ENCODE measurements at regions not wholly inside any gene's neighbourhood (a gene's known extent, or its start where the extent isn't known, plus 50 kb on each side); places are given as distances from the start of the nearest gene placed in this dataset.
"Not testable (repeated sequence)": the region's sequence is repeated elsewhere in the genome, so short reads cannot be mapped to it uniquely, and the experiment has no call there.

DNA sequence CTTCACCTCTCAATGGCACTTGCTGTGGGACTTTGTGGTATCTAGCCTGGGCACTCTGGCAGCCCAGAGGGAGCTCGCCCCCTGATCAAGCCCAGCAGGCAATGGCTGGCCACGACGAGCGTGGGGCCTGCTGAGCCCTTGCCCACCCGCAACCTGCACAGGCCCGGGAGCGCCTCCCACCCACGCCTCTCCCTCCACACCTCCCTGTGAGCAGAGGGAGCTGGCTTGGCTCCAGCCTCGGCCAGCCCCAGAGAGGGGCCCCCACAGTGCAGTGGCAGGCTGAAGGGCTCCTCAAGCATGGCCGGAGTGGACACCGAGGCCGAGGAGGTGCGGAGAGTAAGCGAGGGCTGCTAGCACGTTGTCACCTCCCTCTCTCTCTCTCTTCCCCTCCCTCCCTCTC is 595.8 kb downstream of the TRIML1 start:
- DNase-seq (ENCODE audit: low read depth): no peak

DNA sequence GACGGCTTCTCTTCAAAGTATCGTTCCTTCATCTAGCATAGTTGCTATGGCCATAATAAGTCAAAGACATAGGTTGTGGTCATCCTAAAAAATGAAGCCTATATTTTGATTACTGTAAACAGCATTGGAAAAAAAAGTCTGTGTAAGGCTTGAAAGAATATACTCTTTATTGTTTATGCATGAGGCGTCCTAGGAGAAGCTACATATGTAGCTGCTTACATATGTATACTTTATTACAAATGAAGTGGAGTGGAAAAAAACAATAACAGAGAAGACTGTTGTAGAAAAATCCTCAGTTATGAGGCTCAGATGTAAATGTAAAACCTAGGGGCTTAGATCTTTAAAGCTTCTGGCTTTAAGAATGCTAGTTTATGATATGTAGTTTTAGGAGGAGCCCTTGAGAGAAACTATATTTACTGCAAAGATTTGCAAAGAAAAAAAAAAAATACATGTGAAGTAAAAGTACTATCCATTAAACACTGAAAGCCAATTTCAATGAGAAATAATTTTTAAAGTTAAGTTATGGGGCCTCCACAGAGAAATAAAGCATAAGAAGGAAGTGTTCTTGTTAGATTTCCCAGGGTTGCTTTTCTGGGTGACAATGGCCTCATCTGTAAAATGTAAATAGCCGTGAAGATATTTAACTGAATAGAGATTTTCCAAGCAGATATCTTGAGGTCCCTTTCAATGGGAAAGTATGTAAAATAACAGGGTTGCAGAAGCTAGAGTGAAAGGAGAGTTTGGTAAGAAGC is 598.2 kb downstream of the TRIML1 start:
- DNase-seq (ENCODE audit: low read depth): no peak

DNA sequence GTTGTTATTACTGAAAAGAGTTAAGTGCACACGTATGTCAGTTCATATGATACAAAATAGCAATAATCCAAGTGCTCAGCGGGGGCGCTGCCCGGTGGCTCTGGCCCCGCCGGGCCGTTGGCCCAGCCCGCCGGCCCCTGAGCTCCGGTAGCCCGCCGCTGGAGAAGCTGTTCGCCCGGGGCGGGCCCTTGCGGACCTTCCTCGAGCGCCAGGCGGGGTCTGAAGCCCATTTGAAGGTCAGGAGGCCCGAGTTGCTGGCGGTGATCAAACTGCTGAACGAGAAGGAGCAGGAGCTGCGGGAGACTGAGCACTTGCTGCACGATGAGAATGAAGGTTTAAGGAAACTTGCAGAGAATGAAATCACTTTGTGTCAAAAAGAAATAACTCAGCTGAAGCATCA is 599.0 kb downstream of the TRIML1 start:
- not testable (repeated sequence) for DNase-seq (ENCODE audit: low read depth)

DNA sequence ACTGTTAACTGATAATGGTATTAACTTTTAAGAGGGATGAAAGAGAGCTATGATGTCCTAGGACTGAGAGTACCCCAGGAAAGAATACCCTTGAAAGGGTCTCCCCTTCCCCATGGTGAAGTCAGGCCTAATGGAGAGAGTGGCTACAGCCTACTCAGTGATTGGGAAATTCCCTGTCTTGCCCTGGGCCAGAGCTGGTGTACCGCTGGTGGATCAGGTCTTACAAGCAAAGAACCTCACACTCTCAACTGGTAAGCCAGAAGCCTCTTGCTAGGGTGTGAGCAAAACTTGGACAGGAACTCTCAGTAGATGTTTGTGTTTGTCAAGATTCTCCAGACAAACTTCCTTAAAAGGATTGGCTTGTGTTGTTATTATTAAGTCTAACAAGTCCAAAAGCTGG is 600.9 kb downstream of the TRIML1 start:
- DNase-seq (ENCODE audit: low read depth): not testable (repeated sequence)

DNA sequence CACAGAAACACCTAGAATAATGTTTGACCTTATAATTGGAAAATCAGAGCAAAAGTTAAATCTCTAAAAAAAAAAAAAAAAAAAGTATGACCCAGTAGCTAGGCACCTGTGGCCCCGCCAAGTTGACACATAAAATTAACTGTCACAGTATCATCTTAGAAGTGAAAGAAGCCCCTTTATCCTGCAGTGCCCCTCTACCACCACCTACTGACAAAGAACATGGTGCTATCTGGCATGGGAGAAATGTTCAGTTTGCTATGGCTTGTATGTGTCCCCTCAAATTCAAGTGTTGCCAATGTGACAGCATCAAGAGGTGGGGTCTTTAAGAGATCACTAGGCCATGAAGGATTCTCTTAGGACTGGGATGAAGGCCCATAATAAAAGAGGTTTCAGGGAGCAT is 601.5 kb downstream of the TRIML1 start:
- DNase-seq (ENCODE audit: low read depth): not testable (repeated sequence)

DNA sequence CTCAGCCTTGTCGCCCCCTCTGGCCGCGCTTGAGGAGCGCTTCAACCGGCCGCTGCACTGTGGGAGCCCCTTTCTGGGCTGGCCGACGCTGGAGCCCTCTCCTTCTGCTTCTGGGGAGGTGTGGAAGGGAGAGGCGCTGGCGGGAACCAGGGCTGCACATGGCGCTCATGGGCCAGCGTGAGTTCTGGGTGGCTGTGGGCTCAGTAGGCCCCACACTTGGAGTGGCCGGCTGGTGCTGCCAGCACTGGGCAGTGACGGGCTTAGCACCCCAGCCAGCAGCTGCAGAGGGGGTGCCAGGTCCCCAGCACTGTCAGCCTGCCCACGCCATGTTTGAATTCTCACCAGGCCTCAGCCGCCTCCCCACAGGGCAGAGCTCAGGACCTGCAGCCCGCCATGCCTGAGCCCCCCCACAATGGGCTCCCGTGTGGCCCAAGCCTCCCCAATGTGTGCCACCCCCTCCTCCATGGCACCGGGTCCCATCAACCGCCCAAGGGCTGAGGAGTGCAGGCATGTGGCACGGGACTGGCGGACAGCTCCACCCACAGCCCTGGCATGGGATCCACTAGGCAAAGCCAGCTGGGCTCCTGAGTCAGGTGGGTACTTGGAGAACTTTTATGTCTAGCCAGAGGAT is 615.2 kb downstream of the TRIML1 start:
- no peak for DNase-seq (ENCODE audit: low read depth)

DNA sequence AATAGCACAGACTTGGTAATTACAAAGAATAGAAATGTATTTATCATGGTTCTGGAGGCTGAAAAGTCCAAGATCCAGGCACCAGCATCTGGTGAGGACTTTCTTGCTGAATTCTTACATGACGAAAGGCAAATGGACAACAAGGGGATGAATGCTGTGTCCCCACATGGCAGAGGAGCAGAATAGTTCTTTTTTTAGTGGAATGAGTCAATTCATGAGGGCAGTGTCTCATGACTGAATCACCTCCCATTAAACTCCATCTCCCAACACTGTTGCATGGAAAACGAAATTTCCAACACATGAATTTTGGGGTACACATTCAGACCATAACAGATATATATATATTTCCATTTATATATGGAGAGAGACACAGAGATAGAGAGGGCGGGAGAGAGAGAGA is 628.3 kb downstream of the TRIML1 start:
- DNase-seq (ENCODE audit: low read depth): no peak

DNA sequence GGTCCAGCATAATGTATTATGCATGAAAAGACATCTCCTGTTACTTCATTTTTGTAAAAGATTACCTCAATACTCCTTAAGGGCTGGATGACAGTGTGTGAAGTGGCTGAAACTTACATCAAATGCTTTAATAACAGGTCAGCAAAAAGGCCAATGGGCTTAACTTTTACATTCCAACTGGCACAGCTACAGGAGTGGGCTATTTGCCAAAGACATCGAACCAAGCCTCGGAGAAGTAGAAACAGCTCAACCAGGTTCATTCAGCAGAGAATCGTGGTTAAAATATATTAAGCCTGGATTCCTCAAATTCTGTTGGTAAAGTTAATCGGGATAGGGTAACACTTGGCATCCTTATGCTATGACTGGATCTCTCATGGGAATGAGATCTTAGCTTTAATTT is 639.7 kb downstream of the TRIML1 start:
- no peak for DNase-seq (ENCODE audit: low read depth)

DNA sequence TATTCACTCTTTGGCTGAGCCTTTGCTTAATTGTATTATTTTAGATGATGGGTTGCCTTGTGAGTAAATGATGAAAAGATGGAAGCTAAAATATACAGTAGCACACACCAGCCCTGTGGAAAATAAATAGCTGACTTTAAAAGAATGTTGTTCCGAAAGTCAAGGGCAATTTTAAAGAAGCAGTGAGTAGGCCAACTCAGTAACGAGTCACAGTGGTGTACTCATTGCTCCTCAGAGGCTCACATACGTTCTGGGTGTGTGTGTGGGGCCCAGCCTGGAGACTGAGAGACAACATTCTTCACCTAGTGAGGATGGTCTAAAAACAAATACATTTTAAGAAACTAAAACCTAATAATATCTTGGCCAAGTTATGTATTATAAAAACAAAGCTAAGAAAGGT is 640.3 kb downstream of the TRIML1 start:
- no peak for DNase-seq (ENCODE audit: low read depth)

DNA sequence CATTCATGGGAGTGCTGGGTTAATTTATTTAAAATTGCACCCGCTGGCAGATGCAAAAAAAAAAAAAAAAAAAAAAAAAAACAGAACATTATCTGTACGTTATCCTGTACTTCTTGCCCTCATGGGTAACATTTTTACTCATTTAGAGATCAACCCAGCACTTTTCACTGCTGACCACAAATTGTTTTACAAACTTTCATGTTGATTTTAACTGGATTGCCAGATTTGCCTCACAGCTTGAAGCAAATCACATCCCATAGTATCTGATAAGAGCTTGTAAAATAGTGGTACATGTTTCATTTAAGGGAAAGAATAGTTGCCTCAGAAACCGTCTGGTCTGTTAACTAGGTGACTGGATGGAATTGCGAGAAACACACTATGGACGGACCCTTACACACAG is 640.8 kb downstream of the TRIML1 start:
- DNase-seq (ENCODE audit: low read depth): no peak

DNA sequence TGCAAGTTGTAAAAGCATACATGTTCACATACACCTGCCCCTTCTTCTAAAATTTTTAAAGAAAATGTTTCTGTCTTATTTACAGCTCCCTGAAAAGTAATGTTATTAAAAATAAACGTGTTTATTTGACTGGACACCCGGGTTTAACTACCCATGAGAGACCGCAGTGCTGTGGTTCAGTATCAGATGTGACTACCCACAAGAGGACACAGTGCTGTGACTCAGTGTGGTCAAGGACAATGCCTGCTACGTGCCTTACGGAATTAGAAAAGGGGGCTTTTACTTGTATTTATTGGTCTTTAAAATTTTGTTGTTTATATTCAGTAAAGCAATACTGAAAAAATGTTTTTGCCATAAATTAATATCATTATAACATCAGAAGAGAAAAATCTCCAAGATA is 641.4 kb downstream of the TRIML1 start:
- DNase-seq (ENCODE audit: low read depth): no peak

DNA sequence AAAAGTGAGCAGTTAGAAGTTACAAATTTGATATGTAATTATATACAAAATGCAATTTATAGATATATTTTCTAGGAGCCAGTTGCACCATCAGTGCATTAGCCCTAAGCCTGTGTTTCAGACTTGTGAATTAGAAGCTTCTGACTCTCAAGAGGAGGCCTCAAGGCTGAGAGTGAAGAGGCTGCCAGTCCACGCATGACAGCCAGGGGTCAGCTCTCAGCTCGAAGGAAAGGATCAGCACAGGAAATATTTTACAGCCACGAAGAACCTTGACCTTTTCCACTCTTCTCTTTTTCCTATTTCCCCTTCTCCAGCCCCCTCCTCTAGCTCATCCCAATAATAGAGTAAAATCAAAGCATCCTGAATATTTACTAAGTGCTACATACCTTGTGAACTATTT is 642.4 kb downstream of the TRIML1 start:
- DNase-seq (ENCODE audit: low read depth): no peak

DNA sequence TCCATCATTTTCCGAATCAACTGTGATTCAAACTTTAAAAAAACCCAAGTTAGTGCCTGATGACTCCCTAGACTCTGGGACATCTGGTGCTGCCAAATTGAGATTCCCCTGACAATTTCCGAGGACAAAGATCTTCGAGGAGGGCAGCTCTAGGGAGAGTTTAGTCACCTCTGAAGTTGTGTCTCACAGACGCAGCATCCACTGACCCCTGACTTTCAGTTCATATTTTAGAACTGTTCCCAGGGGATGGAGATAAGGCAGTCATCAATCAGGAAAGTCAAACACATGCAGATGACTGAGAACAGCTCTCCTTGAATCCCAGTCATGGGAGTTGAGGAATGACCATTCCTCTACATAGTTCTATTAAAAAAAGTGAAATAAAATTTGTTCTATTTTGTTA is 643.9 kb downstream of the TRIML1 start:
- DNase-seq (ENCODE audit: low read depth): no peak

DNA sequence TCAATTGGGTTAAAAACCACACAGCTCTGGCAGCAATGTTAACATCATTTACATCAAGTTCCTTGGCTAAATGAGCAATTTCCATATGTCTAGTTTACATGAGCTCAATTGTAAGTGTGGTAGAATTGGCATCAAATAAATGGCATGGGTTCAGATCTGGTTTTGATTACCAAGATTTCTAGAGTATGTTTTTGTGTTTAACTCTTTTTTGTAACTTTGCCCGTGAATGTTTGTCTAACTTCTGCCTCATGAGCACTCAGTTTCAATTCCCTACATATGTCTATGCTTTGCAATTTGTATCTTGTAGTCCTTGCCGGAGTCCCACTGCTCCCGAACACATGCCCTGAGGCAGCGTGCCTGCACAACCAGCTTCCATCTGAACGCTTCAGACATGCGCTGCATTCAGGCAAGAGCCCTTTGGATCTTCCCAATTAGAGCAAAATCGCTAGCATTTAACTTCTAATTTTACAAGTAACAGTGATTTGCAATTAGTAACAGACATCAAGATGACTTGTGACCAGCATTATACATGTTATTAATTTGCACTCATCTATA is 644.4 kb downstream of the TRIML1 start:
- no peak for DNase-seq (ENCODE audit: low read depth)

DNA sequence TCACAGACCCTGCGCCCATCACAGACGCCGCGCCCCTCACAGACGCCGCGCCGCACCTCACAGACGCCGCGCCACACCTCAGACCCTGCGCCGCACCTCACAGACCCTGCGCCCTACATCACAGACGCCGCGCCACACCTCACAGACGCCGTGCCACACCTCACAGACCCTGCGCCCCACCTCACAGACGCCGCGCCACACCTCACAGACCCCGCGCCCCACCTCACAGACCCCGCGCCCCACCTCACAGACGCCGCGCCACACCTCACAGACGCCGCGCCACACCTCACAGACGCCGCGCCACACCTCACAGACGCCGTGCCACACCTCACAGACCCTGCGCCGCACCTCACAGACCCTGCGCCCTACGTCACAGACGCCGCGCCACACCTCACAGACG is 657.4 kb downstream of the TRIML1 start:
- DNase-seq (ENCODE audit: low read depth): not testable (repeated sequence)

DNA sequence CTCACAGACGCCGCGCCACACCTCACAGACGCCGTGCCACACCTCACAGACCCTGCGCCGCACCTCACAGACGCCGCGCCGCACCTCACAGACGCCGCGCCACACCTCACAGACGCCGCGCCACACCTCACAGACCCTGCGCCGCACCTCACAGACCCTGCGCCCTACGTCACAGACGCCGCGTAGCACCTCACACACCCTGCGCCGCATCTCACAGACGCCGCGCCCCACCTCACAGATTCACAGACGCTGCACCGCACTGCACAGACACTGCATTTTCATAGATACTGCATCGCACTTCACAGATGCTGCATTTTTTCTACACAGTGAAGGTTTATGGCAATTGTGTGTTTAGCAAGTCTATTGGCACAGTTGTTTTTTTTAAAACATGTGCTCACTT is 657.8 kb downstream of the TRIML1 start:
- DNase-seq (ENCODE audit: low read depth): not testable (repeated sequence)

DNA sequence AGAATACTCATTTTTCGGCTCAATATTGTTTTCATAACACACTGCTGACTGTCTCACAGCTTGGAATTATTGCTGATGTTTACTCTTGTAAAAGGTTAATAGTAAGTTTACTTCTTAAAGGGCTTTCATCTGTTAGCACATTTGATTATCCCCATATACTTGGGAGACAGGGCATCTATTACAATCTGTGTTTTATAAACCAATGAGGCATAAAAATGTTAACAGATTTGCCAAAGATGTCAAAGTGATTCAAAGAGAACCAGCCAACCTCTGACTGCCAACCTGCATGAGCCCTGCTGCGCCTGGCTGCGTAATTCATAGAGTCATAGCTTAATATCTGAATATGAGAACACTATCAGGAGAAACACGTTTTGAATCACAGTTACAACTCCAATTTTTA is 665.6 kb downstream of the TRIML1 start:
- DNase-seq (ENCODE audit: low read depth): no peak

DNA sequence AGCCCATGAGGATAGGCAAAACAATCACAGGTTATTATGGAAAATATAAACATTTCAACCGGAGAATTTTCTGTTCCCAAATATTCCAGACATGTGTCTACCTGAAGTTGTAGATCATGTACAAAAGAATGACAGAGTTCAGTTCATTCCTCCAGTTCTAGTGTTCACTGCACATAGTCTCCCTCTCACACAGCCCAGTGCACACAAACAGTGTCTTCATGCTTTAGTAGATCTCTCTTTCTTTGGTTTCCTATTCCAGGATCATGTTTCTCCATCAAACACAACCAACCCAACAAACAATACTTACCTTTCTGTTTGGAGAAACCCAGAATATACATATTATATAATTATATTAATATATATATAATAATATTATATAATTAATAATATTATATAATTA is 671.9 kb downstream of the TRIML1 start:
- DNase-seq (ENCODE audit: low read depth): no peak

DNA sequence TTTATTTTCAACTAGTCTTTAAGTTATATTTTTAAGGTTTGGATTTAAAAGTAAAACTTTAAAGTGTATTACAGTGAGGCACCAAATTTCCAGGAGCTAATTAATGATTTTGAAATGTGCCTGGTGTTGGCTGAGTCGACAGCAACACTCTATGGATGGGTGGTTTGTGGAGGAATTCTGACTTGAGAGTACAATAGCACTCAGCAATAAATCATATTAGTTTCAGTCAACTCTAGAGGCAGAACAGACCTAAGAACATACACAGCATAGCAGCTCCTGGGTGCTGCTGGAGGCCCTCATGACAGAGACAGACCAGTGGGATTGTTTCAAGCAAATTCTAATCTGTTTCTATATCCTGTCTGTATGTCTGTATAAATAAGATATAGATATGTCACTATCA is 673.4 kb downstream of the TRIML1 start:
- DNase-seq (ENCODE audit: low read depth): no peak

DNA sequence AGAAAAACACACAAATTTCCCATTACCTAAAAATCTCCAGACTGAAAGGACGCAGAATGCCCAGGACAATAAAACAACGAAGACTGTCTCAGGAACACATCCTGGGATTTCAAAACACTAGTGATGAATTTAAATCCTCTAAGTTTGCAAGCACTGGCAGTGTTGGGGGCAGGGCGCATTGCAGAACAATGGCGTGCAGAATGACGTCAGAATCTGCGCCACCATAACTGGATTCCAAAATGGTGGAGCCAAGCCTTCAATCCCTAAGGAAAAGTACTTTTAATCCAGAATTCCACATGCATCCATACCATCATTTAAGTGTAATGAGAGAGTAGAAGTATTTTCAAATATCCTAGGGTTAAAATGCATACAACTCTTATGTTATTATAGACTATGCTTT is 679.1 kb downstream of the TRIML1 start:
- no peak for DNase-seq (ENCODE audit: low read depth)

DNA sequence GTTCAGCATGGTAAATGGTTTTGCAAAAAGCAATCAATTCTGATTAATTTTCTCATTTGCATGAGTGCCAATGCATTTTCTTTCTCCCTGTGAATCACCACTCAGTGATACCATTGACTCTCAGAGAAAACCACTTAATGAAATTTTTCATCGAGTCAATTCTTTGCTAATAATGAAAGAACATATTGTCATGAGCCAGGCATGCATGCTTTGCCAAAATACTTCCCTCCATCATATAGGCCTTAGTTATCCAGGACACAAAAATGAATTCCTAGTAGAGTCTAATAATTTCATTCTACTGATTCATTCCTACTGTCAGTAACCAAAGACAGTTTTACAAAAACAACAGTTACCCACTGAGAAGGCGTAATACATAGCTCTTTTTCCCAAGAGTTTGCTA is 680.0 kb downstream of the TRIML1 start:
- DNase-seq (ENCODE audit: low read depth): no peak

DNA sequence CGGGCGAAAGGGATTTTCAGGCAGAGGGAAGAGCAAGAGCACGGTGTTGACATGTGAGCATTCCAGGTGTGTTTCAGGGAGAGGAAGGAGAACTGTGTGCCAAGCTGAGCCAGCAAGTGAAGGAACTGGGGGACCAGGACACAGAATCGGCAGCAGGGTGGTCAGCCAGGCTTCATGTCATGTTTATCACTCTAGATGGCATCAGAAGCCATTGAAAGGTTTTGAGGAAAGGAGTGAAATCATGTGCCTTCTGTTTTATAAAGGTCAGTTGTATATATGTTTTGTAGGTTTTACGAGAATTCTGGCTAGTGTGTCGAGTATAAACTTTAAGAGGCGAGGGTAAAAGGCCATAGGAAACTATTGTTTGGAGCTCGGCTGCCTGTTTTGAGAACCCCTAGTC is 682.3 kb downstream of the TRIML1 start:
- no peak for DNase-seq (ENCODE audit: low read depth)

DNA sequence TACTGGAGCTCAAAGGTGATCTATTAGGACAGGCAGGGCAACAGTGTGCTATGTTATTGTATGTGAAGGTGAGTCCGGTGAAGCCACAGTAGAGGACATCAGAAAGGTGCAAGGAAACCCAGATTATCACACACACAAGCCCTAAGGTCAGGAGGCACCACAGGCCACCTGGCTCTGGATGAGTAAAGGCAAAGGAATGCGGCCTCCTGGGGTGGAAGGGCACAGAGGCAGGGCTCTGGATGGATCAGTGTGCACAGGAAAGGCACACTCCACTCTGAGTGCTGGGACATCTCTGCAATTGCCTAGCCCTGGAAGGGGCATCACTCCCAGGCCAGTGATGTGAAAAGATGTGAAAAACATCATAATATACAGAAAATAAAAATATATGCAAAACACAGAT is 683.5 kb downstream of the TRIML1 start:
- DNase-seq (ENCODE audit: low read depth): no peak

DNA sequence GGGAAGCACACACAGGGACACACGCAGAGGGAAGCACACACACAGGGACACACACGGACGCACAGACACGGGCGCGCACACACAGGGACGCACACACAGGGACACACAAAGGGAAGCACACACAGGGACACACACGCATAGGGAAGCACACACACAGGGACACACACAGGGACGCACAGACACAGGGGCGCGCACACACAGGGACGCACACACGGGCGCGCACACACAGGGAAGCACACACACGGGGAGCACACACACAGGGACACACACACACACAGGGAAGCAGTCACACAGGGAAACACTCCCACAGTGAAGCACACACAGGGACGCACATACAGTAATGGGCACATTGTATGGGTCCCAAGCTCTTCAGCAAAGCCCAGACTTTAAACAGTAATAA is 685.3 kb downstream of the TRIML1 start:
- no peak for DNase-seq (ENCODE audit: low read depth)
